Jurkat, Clone E6-1 (cell line): ENCODE measurements at regions not wholly inside any gene's neighbourhood (a gene's known extent, or its start where the extent isn't known, plus 50 kb on each side); places are given as distances from the start of the nearest gene placed in this dataset.

ENCODE experiments used
- DNase-seq: peaks from one replicate; pipeline ENCODE4 v3.0.0-alpha.2; 2011; ENCODE audit warnings: low read depth, low spot score
- H3K4me3 ChIP-seq: 2 replicates; pipeline ENCODE4 v1.5.1; 2011; ENCODE audit warnings: mild to moderate bottlenecking, low read length, control low read depth, moderate library complexity

- no peak for DNase-seq
- no peak overlapping the region for H3K4me3 ChIP-seq
Observed at GRCh38 chr20:23283096-23283850, 67.3 kb upstream of the NXT1 start.

DNA sequence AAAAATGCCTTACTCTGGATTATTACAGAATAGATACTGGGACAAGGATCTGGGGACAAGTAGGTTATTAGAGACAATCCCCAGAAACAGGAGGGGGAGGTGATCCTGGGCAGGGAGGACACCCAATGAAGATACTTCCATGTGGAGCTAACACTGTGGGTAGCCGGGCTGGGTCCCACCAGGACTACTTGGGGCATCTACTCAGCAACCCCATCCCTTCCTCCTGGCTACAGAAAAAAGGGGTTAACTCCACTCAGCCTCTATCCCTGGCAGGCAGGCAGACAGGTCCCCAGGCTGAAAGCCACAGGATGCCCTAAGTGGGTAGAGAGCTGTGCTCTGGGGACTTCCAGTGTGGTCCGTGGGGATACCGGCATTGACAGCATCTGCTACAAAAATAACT, 68.0 kb upstream of the NXT1 start:
- no peak for DNase-seq
- no peak overlapping the region for H3K4me3 ChIP-seq

DNA sequence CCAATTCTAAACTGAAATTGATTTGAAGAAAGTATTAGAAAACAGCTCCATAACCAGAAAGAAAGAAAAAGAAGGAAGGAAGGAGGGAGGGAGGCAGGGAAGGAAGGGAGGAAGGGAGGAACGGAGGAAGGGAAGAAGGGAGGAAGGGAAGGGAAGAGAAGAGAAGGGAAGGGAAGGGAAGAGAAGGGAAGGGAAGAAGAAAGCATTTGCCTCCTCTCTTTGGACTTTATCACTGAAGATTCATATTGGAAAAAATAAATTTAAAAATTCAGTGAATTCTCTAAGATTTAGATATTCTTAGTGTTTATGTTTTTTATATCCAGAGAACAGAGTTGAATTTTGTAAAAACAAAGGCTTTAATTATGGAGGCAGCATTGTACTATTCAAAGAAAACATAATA, 68.5 kb upstream of the NXT1 start:
- no peak for DNase-seq

GRCh38 chr20:23279836-23280235, 70.8 kb upstream of the NXT1 start:
- no peak overlapping the region for H3K4me3 ChIP-seq
- no peak for DNase-seq

More for the DNA sequence above, 68.5 kb upstream of the NXT1 start:
- H3K4me3 ChIP-seq = no peak overlapping the region

DNA sequence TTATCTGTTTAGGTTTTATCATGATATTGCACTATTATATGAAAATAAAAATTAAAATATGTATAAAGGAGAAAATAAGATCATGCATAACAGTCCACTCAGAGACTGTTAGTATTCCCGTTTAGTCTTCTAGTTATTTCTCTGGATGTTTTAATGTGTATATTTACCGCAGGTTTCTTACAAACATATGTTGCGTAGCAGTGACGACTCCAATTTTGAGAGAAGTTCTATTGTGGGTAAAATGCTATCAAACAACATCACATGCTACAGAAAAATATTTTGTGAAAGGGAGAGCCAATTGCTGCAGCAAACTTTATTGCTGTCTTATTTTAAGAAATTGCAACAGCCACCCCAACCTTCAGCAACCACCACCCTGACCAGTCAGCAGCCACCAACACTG, 72.4 kb upstream of the NXT1 start:
- no peak for DNase-seq
- no peak overlapping the region for H3K4me3 ChIP-seq

DNA sequence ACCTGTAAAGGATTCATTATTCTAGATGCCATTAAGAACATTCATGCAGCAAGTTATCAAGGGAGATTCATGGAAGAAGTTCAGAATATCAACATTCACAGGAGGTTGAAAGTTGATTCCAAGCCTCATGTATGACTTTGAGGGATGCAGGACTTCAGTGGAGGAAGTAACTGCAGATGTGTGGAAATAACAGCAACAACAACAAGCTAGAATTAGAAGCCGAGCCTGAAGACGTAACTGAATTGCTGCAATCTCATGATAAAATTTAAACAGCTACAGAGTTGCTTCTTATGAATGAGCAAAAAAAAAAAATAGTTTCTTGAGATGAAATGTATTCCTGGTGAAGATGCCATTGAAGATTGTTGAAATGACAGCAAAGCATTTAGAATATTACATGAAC, 73.3 kb upstream of the NXT1 start:
- no peak for DNase-seq

DNA sequence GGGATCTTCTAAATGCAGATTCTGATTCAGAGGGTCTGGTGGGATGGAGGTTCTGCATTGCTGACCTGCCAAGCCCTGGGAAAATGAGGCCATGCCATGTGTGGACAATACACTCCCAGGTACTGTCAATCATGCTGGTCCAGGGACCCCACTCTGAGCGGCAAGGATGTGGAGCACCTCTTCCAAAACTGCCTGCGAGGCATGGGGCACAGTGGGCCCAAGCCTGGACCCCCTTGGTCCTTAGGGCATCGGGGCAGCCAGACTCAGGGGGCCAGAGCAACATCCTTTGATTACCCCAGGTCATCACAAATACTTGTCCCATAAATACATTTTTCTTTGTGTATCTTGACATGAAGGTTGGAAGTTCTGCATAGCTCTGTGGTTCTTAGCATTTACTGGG, 76.8 kb upstream of the NXT1 start:
- no peak for DNase-seq
- H3K4me3 ChIP-seq = no peak overlapping the region

More for the DNA sequence above, 73.3 kb upstream of the NXT1 start:
- H3K4me3 ChIP-seq = no peak overlapping the region

- DNase-seq = no peak
- H3K4me3 ChIP-seq = no peak overlapping the region
Observed at GRCh38 chr20:23272176-23273029, 78.2 kb upstream of the NXT1 start.

DNA sequence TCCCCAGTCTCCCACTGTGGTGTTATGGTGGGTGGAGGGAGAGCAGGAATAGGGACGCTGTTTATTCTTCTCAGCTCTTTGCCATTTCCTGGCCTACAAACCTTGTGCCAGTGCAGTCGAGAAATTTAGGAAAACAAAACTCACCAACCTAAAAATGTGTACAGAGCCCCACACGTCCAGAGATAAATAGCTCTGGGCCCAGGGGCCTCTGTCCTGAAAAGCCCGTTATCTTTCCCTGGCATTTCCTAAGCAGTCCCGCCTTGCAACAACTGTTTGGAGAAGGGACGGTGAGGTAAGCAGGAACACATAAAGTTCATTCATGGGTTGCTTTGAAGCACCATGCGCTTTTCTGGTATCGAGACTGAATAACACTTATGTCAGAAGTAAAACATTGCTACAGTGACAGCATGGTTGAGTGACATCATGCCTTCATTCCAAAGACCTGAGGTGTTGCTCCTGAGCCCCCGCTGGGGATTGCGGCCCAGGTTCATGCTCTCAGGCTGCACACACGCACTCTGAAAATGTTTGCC, 80.1 kb upstream of the NXT1 start:
- no peak for DNase-seq
- no peak overlapping the region for H3K4me3 ChIP-seq

DNA sequence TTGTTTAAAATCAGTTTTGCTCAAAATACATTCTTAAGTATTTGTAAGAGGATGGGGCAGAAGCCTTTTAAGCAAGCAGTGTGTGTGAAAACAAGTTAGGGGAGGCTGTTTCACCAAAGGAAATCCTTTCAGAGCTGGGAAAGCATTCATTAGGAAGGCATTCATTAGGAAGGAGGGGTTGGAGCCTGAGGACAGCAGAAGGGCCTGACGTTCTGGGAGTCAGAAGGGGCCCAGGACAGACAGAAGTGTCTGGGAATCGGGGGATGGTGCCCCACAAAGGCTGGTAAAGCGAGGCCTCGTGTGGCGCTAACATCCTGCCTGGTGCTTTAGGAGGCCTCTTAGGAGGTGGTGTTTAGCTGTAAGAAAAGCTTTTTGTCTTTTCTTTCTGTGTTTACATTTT, 80.6 kb upstream of the NXT1 start:
- DNase-seq = no peak
- no peak overlapping the region for H3K4me3 ChIP-seq

DNA sequence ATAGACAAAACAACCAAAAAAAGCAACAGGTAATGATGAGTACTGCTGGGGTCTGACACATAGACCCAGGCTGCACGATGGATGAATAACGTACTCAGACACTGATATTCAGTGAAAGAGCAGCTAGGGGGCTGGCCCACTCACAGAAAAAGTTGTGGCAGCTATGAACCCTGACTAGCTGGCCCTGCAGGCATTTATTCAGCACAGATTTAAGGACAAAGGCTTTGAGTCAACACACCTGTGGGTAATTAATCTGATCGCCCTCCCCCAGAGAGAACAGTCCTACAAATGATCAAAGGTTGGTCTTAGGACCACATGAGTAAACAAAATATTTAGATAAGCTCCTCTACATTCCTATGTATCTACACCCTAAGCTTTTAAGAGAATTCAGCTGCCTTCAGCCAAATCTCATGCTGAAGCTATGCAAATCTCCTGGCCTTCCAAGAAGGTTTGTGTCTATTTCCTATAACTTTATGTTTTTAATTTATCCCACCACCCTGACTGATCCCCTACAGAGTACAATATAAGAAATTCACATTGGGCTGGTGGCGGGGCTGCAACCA, 81.7 kb upstream of the NXT1 start:
- no peak overlapping the region for H3K4me3 ChIP-seq
- DNase-seq = no peak

DNA sequence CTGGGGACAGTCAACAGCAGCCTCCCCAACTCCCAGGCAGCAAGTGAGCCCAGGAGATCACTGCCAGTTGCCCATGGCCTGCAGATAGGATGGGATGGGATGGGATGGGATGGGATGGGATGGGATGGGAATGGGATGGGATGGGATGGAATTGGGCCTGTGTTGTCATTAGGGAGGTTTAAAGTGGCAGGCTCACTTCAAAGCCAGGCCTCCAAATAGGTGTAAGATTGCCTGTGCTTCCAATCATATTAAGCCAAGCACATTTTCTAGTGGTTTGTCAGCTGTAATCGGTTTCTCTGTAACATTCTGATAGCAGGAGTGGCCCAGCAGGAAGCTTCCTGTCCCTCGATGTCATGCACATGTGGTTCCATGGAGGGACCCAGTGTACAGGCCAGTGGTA, 82.7 kb upstream of the NXT1 start:
- no peak for DNase-seq
- no peak overlapping the region for H3K4me3 ChIP-seq

DNA sequence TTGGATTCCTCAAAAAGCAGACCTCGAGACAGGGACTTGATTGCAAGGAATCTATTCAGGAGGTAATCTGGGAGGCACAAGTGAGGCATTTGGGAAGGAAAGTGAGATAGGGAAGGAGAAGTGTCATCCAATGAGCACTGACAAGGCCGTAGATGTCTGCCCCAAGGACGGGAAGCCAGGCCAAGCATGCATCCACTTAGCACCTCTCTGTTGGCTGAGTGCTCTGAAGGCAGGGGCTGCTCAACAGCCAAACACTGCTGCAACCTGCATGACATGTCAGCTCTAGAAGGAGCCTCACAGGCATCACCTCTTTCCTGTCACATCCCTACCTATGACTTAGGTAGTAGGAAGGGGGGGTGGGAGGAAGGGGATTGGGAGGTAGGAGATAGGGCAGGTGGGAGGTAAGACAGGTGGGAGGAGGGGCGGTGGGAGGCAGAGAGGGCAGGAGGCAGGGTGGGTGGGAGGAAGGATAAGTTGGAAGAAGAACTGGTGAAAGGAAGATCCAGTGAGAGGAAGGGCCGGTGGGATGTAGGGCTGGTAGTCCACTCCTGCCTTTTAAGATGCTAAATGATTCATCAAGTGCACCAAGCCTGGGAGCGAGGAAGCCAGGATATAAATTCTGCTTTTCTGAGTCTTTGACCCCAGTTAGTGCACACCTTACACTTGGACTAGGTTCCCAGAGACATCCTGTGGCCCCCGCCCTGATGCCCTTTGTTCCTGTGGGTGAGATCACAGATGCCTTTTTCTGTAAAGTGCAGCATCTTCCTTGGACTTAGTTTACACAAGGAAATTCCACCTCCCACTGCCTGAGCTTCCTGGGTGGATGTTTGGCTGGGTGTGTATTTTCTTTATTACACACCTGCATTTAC, 83.8 kb upstream of the NXT1 start:
- no peak overlapping the region for H3K4me3 ChIP-seq
- no peak for DNase-seq

GRCh38 chr20:23265226-23265625, 85.4 kb upstream of the NXT1 start:
- no peak for DNase-seq
- no peak overlapping the region for H3K4me3 ChIP-seq

- no peak overlapping the region for H3K4me3 ChIP-seq
Observed at GRCh38 chr20:23264545-23264944, 86.0 kb upstream of the NXT1 start.

DNA sequence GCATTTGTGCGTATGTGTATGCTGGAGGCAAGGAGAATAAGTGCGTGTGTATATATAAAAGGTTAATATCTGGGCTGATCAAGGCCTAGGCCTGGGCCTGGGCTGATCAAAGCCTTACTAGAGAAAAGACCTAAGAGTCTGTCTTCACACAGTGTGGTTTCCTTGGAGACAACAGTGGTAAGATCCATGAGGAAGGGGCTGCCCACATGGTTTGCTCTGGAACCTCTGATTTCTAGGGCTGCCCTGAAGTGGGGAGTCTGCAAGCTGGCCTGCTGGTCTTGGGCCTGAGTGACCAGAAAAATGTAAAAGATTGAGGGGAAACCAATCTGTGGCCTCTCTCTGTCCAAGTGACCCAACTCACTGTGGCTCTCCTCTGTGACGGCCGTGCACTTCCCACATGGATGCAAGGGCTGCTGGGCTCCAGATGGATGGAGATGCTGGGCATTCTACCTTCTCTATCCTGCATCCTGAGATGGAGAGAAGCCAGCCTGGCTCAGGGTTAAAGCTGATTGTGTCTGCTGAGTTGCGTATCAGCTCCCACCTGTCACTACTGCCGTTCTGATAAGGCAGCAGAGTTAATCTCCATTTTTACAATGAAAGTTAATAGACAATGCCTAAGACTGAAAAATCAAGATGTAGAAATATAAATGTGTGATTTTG, 90.3 kb upstream of the NXT1 start:
- DNase-seq = no peak
- H3K4me3 ChIP-seq = no peak overlapping the region

More at GRCh38 chr20:23264545-23264944, 86.0 kb upstream of the NXT1 start:
- no peak for DNase-seq

DNA sequence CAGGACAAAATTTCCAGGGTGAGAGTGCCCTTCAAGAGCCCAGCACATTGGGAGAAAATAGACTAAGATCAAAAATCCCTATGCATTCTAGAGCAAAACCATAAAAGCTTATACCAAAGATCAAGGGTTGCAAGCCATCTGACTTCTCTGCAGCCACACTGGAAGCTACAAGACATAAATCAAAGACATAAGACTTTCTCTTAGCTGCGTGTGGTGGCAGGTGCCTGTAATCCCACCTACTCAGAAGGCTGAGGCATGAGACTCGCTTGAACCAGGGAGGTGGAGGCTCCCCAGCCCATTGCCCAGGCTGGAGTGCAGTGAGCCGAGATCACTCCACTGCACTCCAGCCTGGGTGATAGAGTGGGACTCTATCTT, 91.9 kb upstream of the NXT1 start:
- H3K4me3 ChIP-seq = no peak overlapping the region
- DNase-seq = peak; percentile 29

DNA sequence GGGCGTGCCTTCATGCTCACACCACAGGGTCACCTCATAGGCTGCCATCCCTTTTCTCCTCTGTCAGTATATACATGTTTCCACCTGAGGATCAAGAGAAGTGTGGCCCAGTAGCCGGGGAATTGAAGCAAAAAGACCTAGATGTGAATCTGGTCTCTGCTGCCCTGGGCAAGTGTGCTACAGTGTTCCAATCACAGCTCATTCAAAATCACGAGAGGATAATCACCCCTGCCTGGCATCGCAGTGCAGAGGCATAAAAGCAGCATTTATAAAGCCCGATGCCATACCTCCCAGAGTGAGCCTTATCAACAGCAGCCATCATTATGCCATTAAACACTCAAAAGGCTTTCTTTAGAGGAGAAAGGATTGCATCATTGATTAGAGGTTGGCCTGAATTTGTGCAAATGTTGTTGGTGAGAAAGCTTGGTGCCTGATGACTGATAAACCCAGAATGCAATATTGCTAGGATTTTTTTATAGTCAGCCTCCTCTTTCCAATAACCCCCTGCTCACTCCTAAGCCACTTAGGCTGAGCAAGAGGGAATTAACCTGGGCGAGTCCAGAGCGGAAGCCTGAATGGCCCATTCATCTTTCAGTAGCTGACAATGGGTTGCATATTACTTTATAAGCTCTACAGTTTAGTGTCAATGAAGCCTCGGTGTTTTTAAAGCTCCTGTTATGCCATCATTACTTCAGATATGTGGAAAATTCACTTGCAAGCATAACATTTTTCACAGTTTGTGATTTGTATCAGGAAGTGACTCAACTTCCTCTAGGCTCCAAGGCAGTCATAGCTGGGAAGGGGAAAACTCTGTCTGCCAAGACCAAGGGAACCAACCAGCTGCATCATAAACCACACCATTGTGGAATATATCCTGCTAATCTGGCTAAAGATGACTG, 92.5 kb upstream of the NXT1 start:
- DNase-seq = no peak
- H3K4me3 ChIP-seq = no peak overlapping the region
